HepG2 (cell line): ENCODE measurements at regions not wholly inside any gene's neighbourhood (a gene's known extent, or its start where the extent isn't known, plus 50 kb on each side); places are given as distances from the start of the nearest gene placed in this dataset.

ENCODE experiments used
- ATAC-seq: fragments of 200-7000 bp; cut with Tn5 transposase; 3 replicates; pipeline ENCODE4 v1.9.1; 2020; ENCODE audit warnings: mild to moderate bottlenecking, moderate library complexity
- BruUV-seq: library from RNA; stranded (reverse); fragments of 400-500 nt; replicated peaks from 2 replicates; lab custom pipeline; 2021; lab: Mats Ljungman, UMichigan
- CTCF ChIA-PET: fragments of 300-600 bp; formaldehyde crosslinking; extraction: SDS; loops from one replicate; lab custom pipeline; 2021; ENCODE audit warnings: low total read pairs, inconsistent platforms, low intra/inter-chr PET ratio; lab: Yijun Ruan, JAX
- POLR2A ChIA-PET: fragments of 350-600 bp; sonication (Branson Sonifier 250); formaldehyde crosslinking; loops from one replicate; lab custom pipeline; 2020; ENCODE audit warnings: antibody characterized with exemption, inconsistent platforms; lab: Yijun Ruan, JAX
- DNase-seq: peaks from one replicate; pipeline ENCODE4 v3.0.0-alpha.2; 2015; ENCODE audit warnings: low spot score
- FAIRE-seq: peaks from 3 replicates; lab custom pipeline; 2011; peaks lifted over from hg19 to GRCh38; lab: Jason Lieb, UNC
- H2AFZ ChIP-seq: one replicate; pipeline ENCODE4 v1.6.1; 2011; ENCODE audit warnings: low read length, inconsistent platforms
- H3K27ac ChIP-seq: fragments of 300-600 bp; 3 replicates; pipeline ENCODE4 v1.8.0; 2011; ENCODE audit warnings: mixed run types, mild to moderate bottlenecking, mixed read lengths, low read length, inconsistent platforms; ENCODE audit not compliant: insufficient read depth; ENCODE audit errors: extremely low read length
- H3K27me3 ChIP-seq, 2 experiments: fragments of 200-600 bp in 1 of 2; 2 replicates in 1 of 2; 3 replicates in 1 of 2; pipeline versions ENCODE4 v1.6.0 to v1.8.0; 2011; ENCODE audit warnings: low read length in 2 of 2, mild to moderate bottlenecking in 2 of 2, moderate library complexity in 2 of 2, inconsistent platforms in 1 of 2; ENCODE audit not compliant: insufficient read depth in 2 of 2, control insufficient read depth in 1 of 2
- H3K36me3 ChIP-seq, 2 experiments: fragments of 200-600 bp in 1 of 2; replicated peaks in 1 of 2; 2 replicates in 1 of 2; 3 replicates in 1 of 2; pipeline versions ENCODE4 v1.5.1 to v1.8.0; 2011; ENCODE audit warnings: low read length in 2 of 2, inconsistent platforms in 1 of 2; ENCODE audit not compliant: insufficient read depth in 2 of 2, control insufficient read depth in 1 of 2
- H3K4me1 ChIP-seq: 2 replicates; pipeline ENCODE4 v1.5.1; 2012; ENCODE audit warnings: low read length, inconsistent platforms; ENCODE audit not compliant: insufficient read depth
- H3K4me2 ChIP-seq: 2 replicates; pipeline ENCODE4 v1.6.0; 2011; ENCODE audit warnings: low read depth, low read length, inconsistent platforms
- H3K4me3 ChIP-seq, 3 experiments: fragments of 200-600 bp in 1 of 3; sonication (generic), shearing (Covaris generic) in 1 of 3; replicated peaks in 1 of 3; 2 replicates each; pipeline ENCODE4 v1.5.1; 2011 to 2016; ENCODE audit warnings: low read length in 3 of 3, inconsistent platforms in 2 of 3, low read depth in 2 of 3, mild to moderate bottlenecking in 2 of 3, control low read depth in 1 of 3, mixed read lengths in 1 of 3; ENCODE audit not compliant: insufficient read depth in 1 of 3
- H3K79me2 ChIP-seq: one replicate; pipeline ENCODE4 v1.6.1; 2011; ENCODE audit warnings: low read length, inconsistent platforms; ENCODE audit not compliant: insufficient read depth
- H3K9ac ChIP-seq: 2 replicates; pipeline ENCODE4 v1.6.0; 2011; ENCODE audit warnings: mild to moderate bottlenecking, low read depth, low read length, inconsistent platforms; ENCODE audit not compliant: insufficient read depth
- H3K9me3 ChIP-seq: 2 replicates; pipeline ENCODE4 v1.5.1; 2012; ENCODE audit warnings: mild to moderate bottlenecking, low read length
- H4K20me1 ChIP-seq: 2 replicates; pipeline ENCODE4 v1.6.0; 2011; ENCODE audit warnings: inconsistent platforms, mild to moderate bottlenecking, low read length, moderate library complexity; ENCODE audit not compliant: insufficient read depth
- DMAP1 ChIP-seq: IDR thresholded peaks from 2 replicates; pipeline ENCODE4 v1.6.1; 2016
- GLI4 ChIP-seq: sonication (generic); formaldehyde crosslinking; IDR thresholded peaks from 2 replicates; pipeline ENCODE4 v1.5.1; 2020; ENCODE audit warnings: missing genetic modification reagents, mild to moderate bottlenecking, moderate library complexity, borderline replicate concordance
- KDM3A ChIP-seq: IDR thresholded peaks from 2 replicates; pipeline ENCODE4 v1.6.1; 2018; ENCODE audit warnings: low read depth, missing compliant biosample characterization
- MXI1 ChIP-seq: IDR thresholded peaks from 3 replicates; pipeline ENCODE4 v1.6.1; 2012; ENCODE audit warnings: low read depth, low read length, inconsistent platforms, borderline replicate concordance
- XRCC5 ChIP-seq: fragments of 200-400 bp; formaldehyde crosslinking; optimal IDR thresholded peaks from 2 replicates; pipeline ENCODE3; 2017; ENCODE audit warnings: mild to moderate bottlenecking, low read length
- YEATS2 ChIP-seq: sonication (generic); formaldehyde crosslinking; IDR thresholded peaks from 2 replicates; pipeline ENCODE4 v1.4.0; 2020; ENCODE audit warnings: missing genetic modification reagents, borderline replicate concordance
- ZNF570 ChIP-seq: sonication (generic); formaldehyde crosslinking; IDR thresholded peaks from 2 replicates; pipeline ENCODE4 v1.4.0; 2020; ENCODE audit warnings: mild to moderate bottlenecking, missing genetic modification reagents, borderline replicate concordance
- WGBS: methylation state at CpG from one replicate; pipeline ENCODE4 v1.1.6; 2017; ENCODE audit warnings: low lambda C conversion rate; 5-methylcytosine and 5-hydroxymethylcytosine counted together
- in situ Hi-C: cut with HindIII; loops from 2 replicates; pipeline ENCODE4 v1.10.0; 2017; ENCODE audit warnings: low pct_unique_long_range_greater_than_20kb; ENCODE audit not compliant: extremely low pct_ligation_motif_present
- intact Hi-C: fragments of 100-400 bp; cut with micrococcal nuclease; formaldehyde crosslinking; loops from one replicate; pipeline ENCODE4 v1.10.0; 2022; ENCODE audit not compliant: unreplicated experiment
- TF ChIP-seq, protein P1 (sequence below): sonication (generic); formaldehyde crosslinking; IDR thresholded peaks from 2 replicates; pipeline ENCODE4 v1.4.0; 2020; ENCODE audit warnings: missing genetic modification reagents
- TF ChIP-seq, protein P2 (sequence below): sonication (generic); formaldehyde crosslinking; IDR thresholded peaks from 2 replicates; pipeline ENCODE4 v1.4.0; 2020; ENCODE audit warnings: missing genetic modification reagents
- TF ChIP-seq, protein P3 (sequence below): sonication (generic); formaldehyde crosslinking; IDR thresholded peaks from 2 replicates; pipeline ENCODE4 v1.8.0; 2022; ENCODE audit warnings: mild to moderate bottlenecking, missing genetic modification reagents, moderate library complexity
- TF ChIP-seq, protein P4 (sequence below): sonication (generic); formaldehyde crosslinking; IDR thresholded peaks from 2 replicates; pipeline ENCODE4 v1.8.1; 2023; ENCODE audit warnings: mild to moderate bottlenecking, missing genetic modification reagents
- TF ChIP-seq, protein P5 (sequence below): sonication (generic); formaldehyde crosslinking; IDR thresholded peaks from 2 replicates; pipeline ENCODE4 v1.5.0; 2020; ENCODE audit warnings: missing genetic modification reagents
- TF ChIP-seq, protein P6 (sequence below): sonication (generic); formaldehyde crosslinking; IDR thresholded peaks from 2 replicates; pipeline ENCODE4 v1.4.0; 2020; ENCODE audit warnings: missing genetic modification reagents
- TF ChIP-seq, protein P7 (sequence below): sonication (generic); formaldehyde crosslinking; IDR thresholded peaks from 2 replicates; pipeline ENCODE4 v1.8.1; 2023; ENCODE audit warnings: mild to moderate bottlenecking, missing genetic modification reagents

DNA sequence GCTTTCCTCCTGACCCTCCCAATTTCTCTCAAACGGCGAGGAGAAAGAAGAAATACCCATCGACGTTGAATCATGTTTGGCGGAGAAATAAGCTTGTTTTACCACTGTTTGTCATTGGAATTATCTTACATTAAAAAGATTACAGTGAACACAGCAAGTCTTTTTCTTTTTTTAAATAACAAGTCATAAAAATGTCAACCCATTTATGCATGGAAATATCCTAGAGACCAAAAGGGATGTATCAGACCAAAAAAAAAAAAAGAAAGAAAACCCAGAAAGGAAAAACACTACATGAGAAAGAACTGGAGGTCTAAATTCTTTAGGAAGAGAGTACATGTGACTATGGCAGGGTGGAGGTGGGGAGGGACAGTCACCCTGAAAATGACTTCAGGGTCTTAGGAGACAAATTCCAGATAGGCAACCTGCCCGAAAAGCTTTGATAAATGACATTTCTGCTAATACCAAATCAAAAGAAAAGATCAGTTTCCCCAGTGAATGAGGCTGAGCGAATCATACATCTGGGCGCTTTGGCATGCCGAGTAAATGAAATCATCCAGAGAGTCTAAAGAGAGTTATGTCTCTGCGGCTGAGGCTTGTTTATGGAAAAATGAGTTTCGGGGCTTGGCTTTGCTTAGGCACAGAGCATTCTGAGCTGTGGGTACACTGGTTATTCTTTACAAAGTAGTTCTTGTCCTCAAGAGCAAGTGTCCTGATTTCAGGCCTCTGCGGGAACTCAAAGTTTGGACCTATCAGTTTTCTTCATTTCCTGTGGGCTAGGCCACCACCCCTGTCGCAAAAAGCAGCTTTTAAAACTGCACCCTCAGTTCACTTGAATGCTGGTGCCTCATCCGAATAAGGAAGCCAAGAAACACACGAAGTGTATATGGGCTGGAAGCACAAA lies 110.1 kb upstream of the TGFBR2 start:
- POLR2A ChIA-PET: no interaction called here
- CTCF ChIA-PET: interaction anchor here (0.6 kb wide), 1 partner anchor 39 kb away, joined by 3 read pairs; no protein-coding TSS in a partner anchor
- no peak for ATAC-seq
- TF ChIP-seq, protein P1, sequence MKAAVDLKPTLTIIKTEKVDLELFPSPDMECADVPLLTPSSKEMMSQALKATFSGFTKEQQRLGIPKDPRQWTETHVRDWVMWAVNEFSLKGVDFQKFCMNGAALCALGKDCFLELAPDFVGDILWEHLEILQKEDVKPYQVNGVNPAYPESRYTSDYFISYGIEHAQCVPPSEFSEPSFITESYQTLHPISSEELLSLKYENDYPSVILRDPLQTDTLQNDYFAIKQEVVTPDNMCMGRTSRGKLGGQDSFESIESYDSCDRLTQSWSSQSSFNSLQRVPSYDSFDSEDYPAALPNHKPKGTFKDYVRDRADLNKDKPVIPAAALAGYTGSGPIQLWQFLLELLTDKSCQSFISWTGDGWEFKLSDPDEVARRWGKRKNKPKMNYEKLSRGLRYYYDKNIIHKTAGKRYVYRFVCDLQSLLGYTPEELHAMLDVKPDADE (CRISPR knock-in tag): no peak
- TF ChIP-seq YEATS2 (CRISPR knock-in tag) (no peak), ZNF570 (no peak), KDM3A (CRISPR knock-in tag) (no peak), MXI1 (no peak), GLI4 (CRISPR knock-in tag) (no peak), DMAP1 (CRISPR knock-in tag) (no peak), XRCC5 (no peak)
- TF ChIP-seq, protein P2, sequence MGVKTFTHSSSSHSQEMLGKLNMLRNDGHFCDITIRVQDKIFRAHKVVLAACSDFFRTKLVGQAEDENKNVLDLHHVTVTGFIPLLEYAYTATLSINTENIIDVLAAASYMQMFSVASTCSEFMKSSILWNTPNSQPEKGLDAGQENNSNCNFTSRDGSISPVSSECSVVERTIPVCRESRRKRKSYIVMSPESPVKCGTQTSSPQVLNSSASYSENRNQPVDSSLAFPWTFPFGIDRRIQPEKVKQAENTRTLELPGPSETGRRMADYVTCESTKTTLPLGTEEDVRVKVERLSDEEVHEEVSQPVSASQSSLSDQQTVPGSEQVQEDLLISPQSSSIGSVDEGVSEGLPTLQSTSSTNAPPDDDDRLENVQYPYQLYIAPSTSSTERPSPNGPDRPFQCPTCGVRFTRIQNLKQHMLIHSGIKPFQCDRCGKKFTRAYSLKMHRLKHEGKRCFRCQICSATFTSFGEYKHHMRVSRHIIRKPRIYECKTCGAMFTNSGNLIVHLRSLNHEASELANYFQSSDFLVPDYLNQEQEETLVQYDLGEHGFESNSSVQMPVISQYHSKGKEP (CRISPR knock-in tag): no peak
- TF ChIP-seq, protein P3, sequence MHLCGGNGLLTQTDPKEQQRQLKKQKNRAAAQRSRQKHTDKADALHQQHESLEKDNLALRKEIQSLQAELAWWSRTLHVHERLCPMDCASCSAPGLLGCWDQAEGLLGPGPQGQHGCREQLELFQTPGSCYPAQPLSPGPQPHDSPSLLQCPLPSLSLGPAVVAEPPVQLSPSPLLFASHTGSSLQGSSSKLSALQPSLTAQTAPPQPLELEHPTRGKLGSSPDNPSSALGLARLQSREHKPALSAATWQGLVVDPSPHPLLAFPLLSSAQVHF (CRISPR knock-in tag): no peak
- TF ChIP-seq, protein P4, sequence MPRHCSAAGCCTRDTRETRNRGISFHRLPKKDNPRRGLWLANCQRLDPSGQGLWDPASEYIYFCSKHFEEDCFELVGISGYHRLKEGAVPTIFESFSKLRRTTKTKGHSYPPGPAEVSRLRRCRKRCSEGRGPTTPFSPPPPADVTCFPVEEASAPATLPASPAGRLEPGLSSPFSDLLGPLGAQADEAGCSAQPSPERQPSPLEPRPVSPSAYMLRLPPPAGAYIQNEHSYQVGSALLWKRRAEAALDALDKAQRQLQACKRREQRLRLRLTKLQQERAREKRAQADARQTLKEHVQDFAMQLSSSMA (CRISPR knock-in tag): no peak
- TF ChIP-seq, protein P5, sequence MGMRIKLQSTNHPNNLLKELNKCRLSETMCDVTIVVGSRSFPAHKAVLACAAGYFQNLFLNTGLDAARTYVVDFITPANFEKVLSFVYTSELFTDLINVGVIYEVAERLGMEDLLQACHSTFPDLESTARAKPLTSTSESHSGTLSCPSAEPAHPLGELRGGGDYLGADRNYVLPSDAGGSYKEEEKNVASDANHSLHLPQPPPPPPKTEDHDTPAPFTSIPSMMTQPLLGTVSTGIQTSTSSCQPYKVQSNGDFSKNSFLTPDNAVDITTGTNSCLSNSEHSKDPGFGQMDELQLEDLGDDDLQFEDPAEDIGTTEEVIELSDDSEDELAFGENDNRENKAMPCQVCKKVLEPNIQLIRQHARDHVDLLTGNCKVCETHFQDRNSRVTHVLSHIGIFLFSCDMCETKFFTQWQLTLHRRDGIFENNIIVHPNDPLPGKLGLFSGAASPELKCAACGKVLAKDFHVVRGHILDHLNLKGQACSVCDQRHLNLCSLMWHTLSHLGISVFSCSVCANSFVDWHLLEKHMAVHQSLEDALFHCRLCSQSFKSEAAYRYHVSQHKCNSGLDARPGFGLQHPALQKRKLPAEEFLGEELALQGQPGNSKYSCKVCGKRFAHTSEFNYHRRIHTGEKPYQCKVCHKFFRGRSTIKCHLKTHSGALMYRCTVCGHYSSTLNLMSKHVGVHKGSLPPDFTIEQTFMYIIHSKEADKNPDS: no peak
- TF ChIP-seq, protein P6, sequence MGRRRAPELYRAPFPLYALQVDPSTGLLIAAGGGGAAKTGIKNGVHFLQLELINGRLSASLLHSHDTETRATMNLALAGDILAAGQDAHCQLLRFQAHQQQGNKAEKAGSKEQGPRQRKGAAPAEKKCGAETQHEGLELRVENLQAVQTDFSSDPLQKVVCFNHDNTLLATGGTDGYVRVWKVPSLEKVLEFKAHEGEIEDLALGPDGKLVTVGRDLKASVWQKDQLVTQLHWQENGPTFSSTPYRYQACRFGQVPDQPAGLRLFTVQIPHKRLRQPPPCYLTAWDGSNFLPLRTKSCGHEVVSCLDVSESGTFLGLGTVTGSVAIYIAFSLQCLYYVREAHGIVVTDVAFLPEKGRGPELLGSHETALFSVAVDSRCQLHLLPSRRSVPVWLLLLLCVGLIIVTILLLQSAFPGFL (CRISPR knock-in tag): no peak
- TF ChIP-seq, protein P7, sequence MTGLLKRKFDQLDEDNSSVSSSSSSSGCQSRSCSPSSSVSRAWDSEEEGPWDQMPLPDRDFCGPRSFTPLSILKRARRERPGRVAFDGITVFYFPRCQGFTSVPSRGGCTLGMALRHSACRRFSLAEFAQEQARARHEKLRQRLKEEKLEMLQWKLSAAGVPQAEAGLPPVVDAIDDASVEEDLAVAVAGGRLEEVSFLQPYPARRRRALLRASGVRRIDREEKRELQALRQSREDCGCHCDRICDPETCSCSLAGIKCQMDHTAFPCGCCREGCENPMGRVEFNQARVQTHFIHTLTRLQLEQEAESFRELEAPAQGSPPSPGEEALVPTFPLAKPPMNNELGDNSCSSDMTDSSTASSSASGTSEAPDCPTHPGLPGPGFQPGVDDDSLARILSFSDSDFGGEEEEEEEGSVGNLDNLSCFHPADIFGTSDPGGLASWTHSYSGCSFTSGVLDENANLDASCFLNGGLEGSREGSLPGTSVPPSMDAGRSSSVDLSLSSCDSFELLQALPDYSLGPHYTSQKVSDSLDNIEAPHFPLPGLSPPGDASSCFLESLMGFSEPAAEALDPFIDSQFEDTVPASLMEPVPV (CRISPR knock-in tag): no peak

More for the DNA sequence above, 110.1 kb upstream of the TGFBR2 start:
- Histone ChIP-seq H3K4me1 (peaks cover 97% of the 10 kb centered on the region), H3K9me3 (no peaks in the 10 kb centered on the region), H3K4me3 (no peak overlapping the region), H2AFZ (no peak overlapping the region), H3K27ac (no peak overlapping the region), H3K79me2 (no peaks in the 10 kb centered on the region), H4K20me1 (no peaks in the 10 kb centered on the region), H3K36me3 (no peaks in the 10 kb centered on the region), H3K9ac (no peak overlapping the region), H3K4me2 (no peak overlapping the region), H3K27me3 (no peaks in the 10 kb centered on the region)
- intact Hi-C loops: loop anchor here (10.0 kb wide), 2 partner anchors 198 to 382 kb away; no protein-coding TSS in a partner anchor
- 96% methylated on average over 15 of the region's 15 CpGs for WGBS
- in situ Hi-C loops: no loop called here
- no TSS peak for BruUV-seq
- DNase-seq: no peak
- FAIRE-seq: no peak
